CD14-positive monocyte (primary cell): ENCODE measurements at regions not wholly inside any gene's neighbourhood (a gene's known extent, or its start where the extent isn't known, plus 50 kb on each side); places are given as distances from the start of the nearest gene placed in this dataset.

Experiments
- DNase-seq, 3 donors: peaks; one replicate each; pipeline ENCODE4 v3.0.0-alpha.2; 2011 to 2022
- H2AFZ ChIP-seq: 2 replicates; pipeline ENCODE4 v1.6.0; 2012; ENCODE audit warnings: mild to moderate bottlenecking, low read depth, low read length, inconsistent platforms; ENCODE audit not compliant: insufficient read depth, poor library complexity, severe bottlenecking
- H3K27ac ChIP-seq, 2 donors: 1 replicate in 1 of 2; 2 replicates in 1 of 2; pipeline ENCODE4 v1.5.1; 2012 to 2013; ENCODE audit warnings: low read length in 2 of 2, control low read depth in 1 of 2, inconsistent platforms in 1 of 2, low read depth in 1 of 2, mild to moderate bottlenecking in 1 of 2
- H3K27me3 ChIP-seq, 2 donors: one replicate each; pipeline versions ENCODE4 v1.6.0 to v1.6.1; 2011 to 2013; ENCODE audit warnings: low read length in 2 of 2; ENCODE audit not compliant: control insufficient read depth in 2 of 2, insufficient read depth in 2 of 2
- H3K36me3 ChIP-seq, 2 donors: replicated peaks in 1 of 2; 1 replicate in 1 of 2; 2 replicates in 1 of 2; pipeline versions ENCODE4 v1.5.1 to v1.6.1; 2012 to 2013; ENCODE audit warnings: low read length in 2 of 2, control low read depth in 1 of 2, inconsistent platforms in 1 of 2, mild to moderate bottlenecking in 1 of 2; ENCODE audit not compliant: insufficient read depth in 2 of 2, control insufficient read depth in 1 of 2
- H3K4me1 ChIP-seq, 2 donors: 1 replicate in 1 of 2; 2 replicates in 1 of 2; pipeline versions ENCODE4 v1.5.1 to v1.6.1; 2012 to 2013; ENCODE audit warnings: low read length in 2 of 2, control low read depth in 1 of 2, inconsistent platforms in 1 of 2, mild to moderate bottlenecking in 1 of 2, moderate library complexity in 1 of 2; ENCODE audit not compliant: insufficient read depth in 2 of 2, control insufficient read depth in 1 of 2
- H3K4me2 ChIP-seq: replicated peaks from 2 replicates; pipeline ENCODE3; 2012; ENCODE audit warnings: low read length, moderate library complexity, mild to moderate bottlenecking; ENCODE audit not compliant: poor library complexity, severe bottlenecking; ENCODE audit errors: extremely low read depth
- H3K4me3 ChIP-seq, 3 experiments: fragments of 200-600 bp in 1 of 3; sonication (generic) in 1 of 3; replicated peaks in 1 of 3; 1 replicate in 2 of 3; 2 replicates in 1 of 3; pipeline ENCODE4 v1.5.1; 2011 to 2013; ENCODE audit warnings: low read length in 3 of 3, mild to moderate bottlenecking in 3 of 3, control low read depth in 2 of 3, low read depth in 2 of 3, inconsistent platforms in 1 of 3, moderate library complexity in 1 of 3
- H3K79me2 ChIP-seq: 2 replicates; pipeline ENCODE4 v1.6.0; 2012; ENCODE audit warnings: mild to moderate bottlenecking, control low read depth, inconsistent platforms, low read length, moderate library complexity; ENCODE audit not compliant: insufficient read depth
- H3K9ac ChIP-seq: 2 replicates; pipeline ENCODE4 v1.6.0; 2017; ENCODE audit warnings: low read length, mild to moderate bottlenecking; ENCODE audit not compliant: insufficient read depth, poor library complexity, severe bottlenecking
- H3K9me3 ChIP-seq, 2 donors: replicated peaks in 1 of 2; 1 replicate in 1 of 2; 2 replicates in 1 of 2; pipeline versions ENCODE4 v1.5.1 to v1.6.1; 2012 to 2013; ENCODE audit warnings: low read length in 2 of 2, control low read depth in 1 of 2; ENCODE audit not compliant: control insufficient read depth in 1 of 2, insufficient read depth in 1 of 2
- H4K20me1 ChIP-seq: 2 replicates; pipeline ENCODE4 v1.6.0; 2012; ENCODE audit warnings: mild to moderate bottlenecking, low read length, control low read depth, moderate library complexity; ENCODE audit not compliant: insufficient read depth
- H3K27ac Mint-ChIP-seq, 7 donors: one replicate each; pipeline ENCODE4 v1.8.0; 2020; ENCODE audit warnings: mild to moderate bottlenecking in 7 of 7, mixed read lengths in 7 of 7, moderate library complexity in 6 of 7, inconsistent platforms in 2 of 7
- H3K27me3 Mint-ChIP-seq, 3 donors: one replicate each; pipeline ENCODE4 v1.8.0; 2021 to 2022; ENCODE audit warnings: low read depth in 3 of 3, mild to moderate bottlenecking in 3 of 3, mixed read lengths in 3 of 3, moderate library complexity in 3 of 3, inconsistent platforms in 1 of 3
- H3K36me3 Mint-ChIP-seq, 2 donors: one replicate each; pipeline ENCODE4 v1.8.0; 2020; ENCODE audit warnings: mixed read lengths in 2 of 2, inconsistent platforms in 1 of 2, mild to moderate bottlenecking in 1 of 2
- H3K4me1 Mint-ChIP-seq: one replicate; pipeline ENCODE4 v1.8.0; 2020; ENCODE audit warnings: mild to moderate bottlenecking, mixed read lengths
- H3K4me3 Mint-ChIP-seq, 2 donors: one replicate each; pipeline ENCODE4 v1.8.0; 2020; ENCODE audit warnings: mild to moderate bottlenecking in 2 of 2, mixed read lengths in 2 of 2, moderate library complexity in 1 of 2
- H3K9me3 Mint-ChIP-seq, 7 donors: one replicate each; pipeline ENCODE4 v1.8.0; 2020 to 2022; ENCODE audit warnings: mixed read lengths in 7 of 7, mild to moderate bottlenecking in 6 of 7, moderate library complexity in 6 of 7, inconsistent platforms in 2 of 7
- CTCF ChIP-seq: fragments of 200-600 bp; IDR thresholded peaks from one replicate; pipeline ENCODE4 v1.8.0; 2022; ENCODE audit warnings: antibody characterized with exemption, mild to moderate bottlenecking
- WGBS: methylation state at CpG from one replicate; pipeline ENCODE4 v1.1.5; 2013; ENCODE audit warnings: missing lambda C conversion rate; ENCODE audit not compliant: insufficient coverage; 5-methylcytosine and 5-hydroxymethylcytosine counted together
- intact Hi-C, 2 donors: fragments of 100-400 bp; cut with micrococcal nuclease; formaldehyde crosslinking; loops; one replicate each; pipeline versions ENCODE4 v1.15.0 to v1.15.1; 2023

DNA sequence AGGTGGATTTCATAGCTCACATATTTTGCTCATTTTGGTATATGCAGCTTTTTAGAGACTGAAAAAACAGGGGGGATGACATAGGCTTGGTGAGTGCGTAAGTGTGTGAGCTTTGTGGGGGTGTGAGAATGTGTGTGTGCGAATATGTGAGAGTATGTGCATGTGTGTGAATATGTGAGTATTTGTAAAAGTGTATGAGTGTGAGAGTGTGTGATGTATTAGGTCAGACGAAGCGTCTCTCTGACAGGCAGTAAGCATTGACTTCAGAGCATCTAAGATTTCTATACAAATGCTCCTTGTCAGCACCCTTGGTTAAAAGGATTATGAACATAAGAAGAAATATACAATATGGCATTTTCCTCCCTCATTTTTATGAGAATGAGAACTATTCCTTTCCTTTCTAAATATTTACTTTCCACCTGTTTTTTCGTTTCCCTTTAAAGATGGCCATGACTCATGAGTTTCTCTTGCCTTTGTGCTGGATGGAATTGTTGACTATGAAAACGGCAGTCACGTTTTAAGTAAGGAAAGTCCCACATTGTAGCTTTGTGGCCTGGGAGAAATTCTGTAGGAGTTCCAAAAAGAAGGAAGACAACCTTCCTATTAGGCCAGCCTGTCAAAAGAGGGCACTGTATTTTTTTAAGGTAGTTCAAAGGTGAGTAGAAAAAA lies 276.4 kb downstream of the FOXL1 start:
- no peak overlapping the region for H3K4me3 Mint-ChIP-seq
- Histone ChIP-seq H3K9ac (no peak overlapping the region), H3K4me3 (no peak overlapping the region), H4K20me1 (no peaks in the 10 kb centered on the region), H3K4me1 (no peaks in the 10 kb centered on the region), H3K4me2 (no peak overlapping the region), H3K36me3 (no peaks in the 10 kb centered on the region), H3K27ac (no peak overlapping the region), H3K27me3 (no peaks in the 10 kb centered on the region), H3K9me3 (no peaks in the 10 kb centered on the region), H2AFZ (no peak overlapping the region), H3K79me2 (no peaks in the 10 kb centered on the region)
- peaks cover 0 to 7% (median 0%) of the 10 kb centered on the region in 3 donors for H3K27me3 Mint-ChIP-seq
- no peak for DNase-seq
- 73% methylated on average over 3 of the region's 7 CpGs for WGBS
- H3K36me3 Mint-ChIP-seq, result no peaks in the 10 kb centered on the region
- no peaks in the 10 kb centered on the region for H3K4me1 Mint-ChIP-seq
- no peak overlapping the region for H3K27ac Mint-ChIP-seq
- intact Hi-C loops, result no loop called here
- TF ChIP-seq CTCF, result no peak
- no peaks in the 10 kb centered on the region for H3K9me3 Mint-ChIP-seq

DNA sequence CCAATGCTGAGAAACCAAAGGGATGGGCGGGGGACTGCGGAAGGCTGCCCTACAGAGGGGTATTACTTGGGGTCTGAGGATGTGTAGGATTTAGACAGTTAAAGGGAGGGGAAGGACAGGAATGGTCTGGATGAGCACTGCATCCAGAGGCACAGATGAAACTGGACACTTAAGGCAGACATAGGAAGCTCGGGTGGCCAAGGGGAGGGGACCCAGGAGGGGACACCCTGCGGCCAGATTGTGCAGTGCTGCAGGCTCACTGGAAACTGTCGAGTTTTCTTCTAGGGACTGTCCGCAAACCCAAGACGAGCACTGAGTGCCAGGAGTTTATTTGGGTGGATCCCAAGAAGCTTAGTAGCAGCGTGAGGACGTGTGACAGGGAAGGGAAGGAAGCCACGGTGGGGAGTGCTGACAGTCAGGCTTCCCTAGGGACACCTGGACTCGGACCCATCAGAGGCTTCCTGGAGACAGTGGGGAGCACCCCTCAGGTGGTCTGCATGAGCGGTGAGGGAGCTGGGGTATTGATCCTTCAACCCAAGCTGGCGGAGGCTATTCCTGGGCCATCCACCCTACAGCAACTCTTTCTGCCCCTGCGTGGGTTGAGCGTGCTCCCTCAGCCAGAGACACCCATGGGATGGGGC lies 278.7 kb downstream of the FOXL1 start:
- H3K36me3 Mint-ChIP-seq, result no peaks in the 10 kb centered on the region
- H3K9me3 ChIP-seq, result no peaks in the 10 kb centered on the region
- intact Hi-C loops, result no loop called here
- no peak overlapping the region for H3K9ac ChIP-seq
- TF ChIP-seq CTCF, result no peak
- H3K27me3 ChIP-seq, result no peaks in the 10 kb centered on the region
- H3K4me1 Mint-ChIP-seq, result no peaks in the 10 kb centered on the region
- no peak overlapping the region for H3K4me3 ChIP-seq
- no peaks in the 10 kb centered on the region for H3K4me1 ChIP-seq
- no peak overlapping the region for H3K27ac Mint-ChIP-seq
- H3K4me2 ChIP-seq, result no peak overlapping the region
- H2AFZ ChIP-seq, result no peak overlapping the region
- 90% methylated on average over 15 of the region's 15 CpGs for WGBS
- no peak for DNase-seq
- no peaks in the 10 kb centered on the region for H4K20me1 ChIP-seq
- H3K79me2 ChIP-seq, result no peaks in the 10 kb centered on the region
- H3K27ac ChIP-seq, result no peak overlapping the region
- peaks cover 0 to 2% (median 0%) of the 10 kb centered on the region in 3 donors for H3K27me3 Mint-ChIP-seq
- no peaks in the 10 kb centered on the region for H3K9me3 Mint-ChIP-seq
- no peak overlapping the region for H3K4me3 Mint-ChIP-seq
- H3K36me3 ChIP-seq, result no peaks in the 10 kb centered on the region
